NCI-H1048 (cell line): ENCODE measurements at regions not wholly inside any gene's neighbourhood (a gene's known extent, or its start where the extent isn't known, plus 50 kb on each side); places are given as distances from the start of the nearest gene placed in this dataset.

Source experiments
- DNase-seq: peaks from one replicate; lab custom pipeline; 2025; lab: John Stamatoyannopoulos, UW

- DNase-seq: no peak
Measured at GRCh38 chr5:124232515-124232914, 513.9 kb downstream of the ZNF608 start.

GRCh38 chr5:124231802-124232201 is 514.6 kb downstream of the ZNF608 start:
- no peak for DNase-seq

- DNase-seq: no peak
Measured at GRCh38 chr5:124231230-124231629, 515.2 kb downstream of the ZNF608 start.

- DNase-seq: no peak
Measured at GRCh38 chr5:124230456-124230855, 516.0 kb downstream of the ZNF608 start.

GRCh38 chr5:124229352-124229751 is 517.1 kb downstream of the ZNF608 start:
- DNase-seq: no peak

GRCh38 chr5:124227914-124228313 is 518.5 kb downstream of the ZNF608 start:
- no peak for DNase-seq

- DNase-seq: no peak
Measured at GRCh38 chr5:124220418-124220817, 526.0 kb downstream of the ZNF608 start.

- DNase-seq: no peak
Measured at GRCh38 chr5:124212934-124213333, 533.5 kb downstream of the ZNF608 start.

- DNase-seq: no peak
Measured at GRCh38 chr5:124210111-124210910, 536.1 kb downstream of the ZNF608 start.

GRCh38 chr5:124207118-124207517 is 539.3 kb downstream of the ZNF608 start:
- DNase-seq: no peak

- no peak for DNase-seq
Measured at GRCh38 chr5:124206540-124206939, 539.9 kb downstream of the ZNF608 start.

- DNase-seq: no peak
Measured at GRCh38 chr5:124203303-124203702, 543.1 kb downstream of the ZNF608 start.

GRCh38 chr5:124200381-124200780 is 546.1 kb downstream of the ZNF608 start:
- no peak for DNase-seq

- DNase-seq: no peak
Measured at GRCh38 chr5:124199893-124200292, 546.5 kb downstream of the ZNF608 start.

- DNase-seq: no peak
Measured at GRCh38 chr5:124195411-124195810, 551.0 kb downstream of the ZNF608 start.

GRCh38 chr5:124194282-124194681 is 552.2 kb downstream of the ZNF608 start:
- DNase-seq: no peak

- no peak for DNase-seq
Measured at GRCh38 chr5:124193371-124193789, 553.1 kb downstream of the ZNF608 start.

- DNase-seq: no peak
Measured at GRCh38 chr5:124192716-124193115, 553.7 kb downstream of the ZNF608 start.

- no peak for DNase-seq
Measured at GRCh38 chr5:124185716-124186115, 560.7 kb downstream of the ZNF608 start.

GRCh38 chr5:124182133-124182532 is 564.3 kb downstream of the ZNF608 start:
- no peak for DNase-seq

GRCh38 chr5:124180875-124181461 is 565.5 kb downstream of the ZNF608 start:
- DNase-seq: peak; percentile 60

- DNase-seq: no peak
Measured at GRCh38 chr5:124180299-124180874, 566.1 kb downstream of the ZNF608 start.

- DNase-seq: no peak
Measured at GRCh38 chr5:124179819-124180218, 566.6 kb downstream of the ZNF608 start.
